Hippocampal formation (tissue), 2 donors: ENCODE measurements at regions not wholly inside any gene's neighbourhood (a gene's known extent, or its start where the extent isn't known, plus 50 kb on each side); places are given as distances from the start of the nearest gene placed in this dataset.

Experiments used
- DNase-seq, 2 donors: peaks; one replicate each; lab custom pipeline; 2025; lab: John Stamatoyannopoulos, UW

GRCh38 chr21:24225431-24225830, 1381.8 kb downstream of the MRPL39 start:
- DNase-seq = no peak

GRCh38 chr21:24224422-24224821, 1382.9 kb downstream of the MRPL39 start:
- DNase-seq = no peak

GRCh38 chr21:24223624-24224023, 1383.7 kb downstream of the MRPL39 start:
- DNase-seq = no peak

GRCh38 chr21:24222676-24223075, 1384.6 kb downstream of the MRPL39 start:
- no peak for DNase-seq

- no peak for DNase-seq
Observed at GRCh38 chr21:24220446-24220845, 1386.8 kb downstream of the MRPL39 start.

GRCh38 chr21:24217151-24217550, 1390.1 kb downstream of the MRPL39 start:
- DNase-seq = no peak

- DNase-seq = no peak
Observed at GRCh38 chr21:24210130-24210529, 1397.2 kb downstream of the MRPL39 start.

- DNase-seq = no peak
Observed at GRCh38 chr21:24208562-24209260, 1398.6 kb downstream of the MRPL39 start.

GRCh38 chr21:24205319-24205718, 1402.0 kb downstream of the MRPL39 start:
- no peak for DNase-seq

- no peak for DNase-seq
Observed at GRCh38 chr21:24204641-24205040, 1402.6 kb downstream of the MRPL39 start.

- DNase-seq = no peak
Observed at GRCh38 chr21:24200052-24200451, 1407.2 kb downstream of the MRPL39 start.

GRCh38 chr21:24197923-24198322, 1409.4 kb downstream of the MRPL39 start:
- no peak for DNase-seq

- DNase-seq = no peak
Observed at GRCh38 chr21:24197132-24197643, 1410.1 kb downstream of the MRPL39 start.

- DNase-seq = no peak
Observed at GRCh38 chr21:24188506-24188905, 1418.8 kb downstream of the MRPL39 start.

GRCh38 chr21:24183077-24183476, 1424.2 kb downstream of the MRPL39 start:
- no peak for DNase-seq

GRCh38 chr21:24179110-24179509, 1428.2 kb downstream of the MRPL39 start:
- no peak for DNase-seq

- DNase-seq = no peak
Observed at GRCh38 chr21:24175106-24175505, 1432.2 kb downstream of the MRPL39 start.

GRCh38 chr21:24171736-24172135, 1435.5 kb downstream of the MRPL39 start:
- no peak for DNase-seq

GRCh38 chr21:24163539-24163938, 1443.7 kb downstream of the MRPL39 start:
- DNase-seq = no peak

- no peak for DNase-seq
Observed at GRCh38 chr21:24160528-24160927, 1446.8 kb downstream of the MRPL39 start.

GRCh38 chr21:24153137-24153536, 1454.1 kb downstream of the MRPL39 start:
- DNase-seq = no peak

GRCh38 chr21:24150753-24151152, 1456.5 kb downstream of the MRPL39 start:
- no peak for DNase-seq

- DNase-seq = no peak
Observed at GRCh38 chr21:24148461-24148860, 1458.8 kb downstream of the MRPL39 start.

- DNase-seq = no peak
Observed at GRCh38 chr21:24147674-24148073, 1459.6 kb downstream of the MRPL39 start.
